ENCODE measurements at regions not wholly inside any gene's neighbourhood (a gene's known extent, or its start where the extent isn't known, plus 50 kb on each side); places are given as distances from the start of the nearest gene placed in this dataset.
"Not testable (repeated sequence)": the region's sequence is repeated elsewhere in the genome, so short reads cannot be mapped to it uniquely, and the experiment has no call there.

- DNase-seq: no peak
Measured at GRCh38 chr7:27418541-27418940, 175.9 kb downstream of the EVX1 start.

- DNase-seq: no peak
Measured at GRCh38 chr7:27419581-27420177, 177.1 kb downstream of the EVX1 start.

- no peak for DNase-seq
Measured at GRCh38 chr7:27420702-27421101, 178.1 kb downstream of the EVX1 start.

- DNase-seq: no peak
Measured at GRCh38 chr7:27423290-27423689, 180.7 kb downstream of the EVX1 start.

GRCh38 chr7:27423821-27424220 lies 181.2 kb downstream of the EVX1 start:
- no peak for DNase-seq

GRCh38 chr7:27424231-27424630 lies 181.6 kb downstream of the EVX1 start:
- no peak for DNase-seq

- no peak for DNase-seq
Measured at GRCh38 chr7:27424749-27425148, 182.1 kb downstream of the EVX1 start.

GRCh38 chr7:27427416-27427815 lies 184.8 kb downstream of the EVX1 start:
- no peak for DNase-seq

- DNase-seq: no peak
Measured at GRCh38 chr7:27430105-27430504, 187.5 kb downstream of the EVX1 start.

- DNase-seq: no peak
Measured at GRCh38 chr7:27431465-27431864, 188.9 kb downstream of the EVX1 start.

- no peak for DNase-seq
Measured at GRCh38 chr7:27433581-27433980, 191.0 kb downstream of the EVX1 start.

GRCh38 chr7:27434756-27435400 lies 192.3 kb downstream of the EVX1 start:
- no peak for DNase-seq

GRCh38 chr7:27435461-27435860 lies 192.9 kb downstream of the EVX1 start:
- no peak for DNase-seq

- DNase-seq: no peak
Measured at GRCh38 chr7:27438881-27439589, 196.4 kb downstream of the EVX1 start.

- no peak for DNase-seq
Measured at GRCh38 chr7:27442455-27442854, 199.9 kb downstream of the EVX1 start.

GRCh38 chr7:27449046-27449445 lies 206.4 kb downstream of the EVX1 start:
- DNase-seq: not testable (repeated sequence)

GRCh38 chr7:27453702-27454405 lies 208.8 kb downstream of the HIBADH start:
- DNase-seq: no peak

- peak in 4 of 14 donors; percentile 1 to 21 (median 4) for DNase-seq
Measured at GRCh38 chr7:27457120-27457519, 205.6 kb downstream of the HIBADH start.

GRCh38 chr7:27457603-27458565 lies 204.8 kb downstream of the HIBADH start:
- DNase-seq: not testable (repeated sequence)

GRCh38 chr7:27459021-27459730 lies 203.5 kb downstream of the HIBADH start:
- no peak for DNase-seq

GRCh38 chr7:27459731-27460053 lies 203.0 kb downstream of the HIBADH start:
- DNase-seq: no peak
